ENCODE measurements at regions not wholly inside any gene's neighbourhood (a gene's known extent, or its start where the extent isn't known, plus 50 kb on each side); places are given as distances from the start of the nearest gene placed in this dataset.

GRCh38 chr9:4381744-4382143, 81.9 kb upstream of the GLIS3 start:
- DNase-seq (ENCODE audit: low read depth in 1 of 2, low spot score in 1 of 2), result no peak
- TF ChIP-seq TP53 (CRISPR knock-in tag; IDR thresholded peaks at IDR 0.05) (no peak), E2F6 (IDR thresholded peaks at IDR 0.05; ENCODE audit: borderline replicate concordance, low read depth) (no peak), CBX2 (IDR thresholded peaks at IDR 0.05; ENCODE audit: borderline replicate concordance, low read depth) (no peak), PHF8 (IDR thresholded peaks at IDR 0.05; ENCODE audit: borderline replicate concordance, low read depth) (no peak), ZC3H11A (IDR thresholded peaks at IDR 0.05) (no peak), RARB (CRISPR knock-in tag; IDR thresholded peaks at IDR 0.05) (no peak), NPAS2 (CRISPR knock-in tag; IDR thresholded peaks at IDR 0.05; ENCODE audit: borderline replicate concordance) (no peak), RNF2 (IDR thresholded peaks at IDR 0.05; ENCODE audit: borderline replicate concordance, low read depth) (no peak), POLR2AphosphoS2 (conservative IDR thresholded peaks at IDR 0.05; ENCODE audit: low read length) (no peak), HOXB5 (CRISPR knock-in tag; IDR thresholded peaks at IDR 0.05) (no peak), JUNB (IDR thresholded peaks at IDR 0.05) (no peak), HEYL (CRISPR knock-in tag; IDR thresholded peaks at IDR 0.05) (no peak), FOSL2 (IDR thresholded peaks at IDR 0.05) (no peak), FOSL2 (CRISPR knock-in tag; IDR thresholded peaks at IDR 0.05) (no peak), NR3C1 (IDR thresholded peaks at IDR 0.05) (no peak), HOXB13 (CRISPR knock-in tag; IDR thresholded peaks at IDR 0.05; ENCODE audit: low read depth) (no peak)
- TF ChIP-seq, protein P1, sequence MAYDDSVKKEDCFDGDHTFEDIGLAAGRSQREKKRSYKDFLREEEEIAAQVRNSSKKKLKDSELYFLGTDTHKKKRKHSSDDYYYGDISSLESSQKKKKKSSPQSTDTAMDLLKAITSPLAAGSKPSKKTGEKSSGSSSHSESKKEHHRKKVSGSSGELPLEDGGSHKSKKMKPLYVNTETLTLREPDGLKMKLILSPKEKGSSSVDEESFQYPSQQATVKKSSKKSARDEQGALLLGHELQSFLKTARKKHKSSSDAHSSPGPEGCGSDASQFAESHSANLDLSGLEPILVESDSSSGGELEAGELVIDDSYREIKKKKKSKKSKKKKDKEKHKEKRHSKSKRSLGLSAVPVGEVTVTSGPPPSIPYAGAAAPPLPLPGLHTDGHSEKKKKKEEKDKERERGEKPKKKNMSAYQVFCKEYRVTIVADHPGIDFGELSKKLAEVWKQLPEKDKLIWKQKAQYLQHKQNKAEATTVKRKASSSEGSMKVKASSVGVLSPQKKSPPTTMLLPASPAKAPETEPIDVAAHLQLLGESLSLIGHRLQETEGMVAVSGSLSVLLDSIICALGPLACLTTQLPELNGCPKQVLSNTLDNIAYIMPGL (CRISPR knock-in tag; IDR thresholded peaks at IDR 0.05; ENCODE audit: borderline replicate concordance), result no peak
- H3K27ac ChIP-seq, result no peak overlapping the region
- WGBS (ENCODE audit: missing lambda C conversion rate), result 61% methylated on average over 4 of the region's 4 CpGs
- no peaks in the 10 kb centered on the region for H3K9me3 ChIP-seq
- ChIA-PET CTCF (interaction anchor here (0.7 to 1.5 kb wide), 5 partner anchors 14 to 650 kb away, joined by 3 to 5 read pairs (median 3); no protein-coding TSS in a partner anchor), POLR2A (no interaction called here)
- no peak for FAIRE-seq
- no peak overlapping the region for H3K4me3 ChIP-seq
- H3K4me2 ChIP-seq, result no peak overlapping the region
- ATAC-seq, result peak in 1 of 2 experiments; percentile 32; a peak in 1 of 6 replicates
- no peaks in the 10 kb centered on the region for H3K4me1 ChIP-seq

GRCh38 chr9:4380406-4380805, 80.5 kb upstream of the GLIS3 start:
- H3K4me2 ChIP-seq, result no peak overlapping the region
- 24% methylated on average over 2 of the region's 2 CpGs for WGBS (ENCODE audit: missing lambda C conversion rate)
- DNase-seq (ENCODE audit: low read depth in 1 of 2, low spot score in 1 of 2), result no peak
- no peaks in the 10 kb centered on the region for H3K4me1 ChIP-seq
- POLR2A ChIA-PET, result no interaction called here
- CTCF ChIA-PET, result interaction anchor here (1.4 to 3.0 kb wide), 3 partner anchors 14 to 1523 kb away, joined by 3 to 15 read pairs (median 10); no protein-coding TSS in a partner anchor
- no peak for FAIRE-seq
- H3K27ac ChIP-seq, result no peak overlapping the region
- no peak for ATAC-seq
- TF ChIP-seq FOSL2 (IDR thresholded peaks at IDR 0.05) (no peak), FOSL2 (CRISPR knock-in tag; IDR thresholded peaks at IDR 0.05) (no peak), RCOR1 (IDR thresholded peaks at IDR 0.05; ENCODE audit: low read depth, low read length) (no peak), EHF (CRISPR knock-in tag; IDR thresholded peaks at IDR 0.05) (no peak), RAD21 (conservative IDR thresholded peaks at IDR 0.05 in 1 of 2, IDR thresholded peaks at IDR 0.05 in 1 of 2) (no peak), BHLHE40 (IDR thresholded peaks at IDR 0.05; ENCODE audit: low read depth, low read length) (no peak), TP53 (CRISPR knock-in tag; IDR thresholded peaks at IDR 0.05) (no peak), ESRRA (IDR thresholded peaks at IDR 0.05; ENCODE audit: borderline replicate concordance, low read length) (no peak), EP300 (IDR thresholded peaks at IDR 0.05) (no peak), PHF8 (IDR thresholded peaks at IDR 0.05; ENCODE audit: borderline replicate concordance, low read depth) (no peak), MAFK (IDR thresholded peaks at IDR 0.05; ENCODE audit: partially characterized antibody) (no peak), RARB (CRISPR knock-in tag; IDR thresholded peaks at IDR 0.05) (no peak), RNF2 (IDR thresholded peaks at IDR 0.05; ENCODE audit: borderline replicate concordance, low read depth) (no peak), NPAS2 (CRISPR knock-in tag; IDR thresholded peaks at IDR 0.05; ENCODE audit: borderline replicate concordance) (no peak), FOSB (CRISPR knock-in tag; IDR thresholded peaks at IDR 0.05) (no peak), ZC3H11A (IDR thresholded peaks at IDR 0.05) (no peak), HOXB13 (CRISPR knock-in tag; IDR thresholded peaks at IDR 0.05; ENCODE audit: low read depth) (no peak), CEBPB (IDR thresholded peaks at IDR 0.05) (no peak)
- TF ChIP-seq, protein P2, sequence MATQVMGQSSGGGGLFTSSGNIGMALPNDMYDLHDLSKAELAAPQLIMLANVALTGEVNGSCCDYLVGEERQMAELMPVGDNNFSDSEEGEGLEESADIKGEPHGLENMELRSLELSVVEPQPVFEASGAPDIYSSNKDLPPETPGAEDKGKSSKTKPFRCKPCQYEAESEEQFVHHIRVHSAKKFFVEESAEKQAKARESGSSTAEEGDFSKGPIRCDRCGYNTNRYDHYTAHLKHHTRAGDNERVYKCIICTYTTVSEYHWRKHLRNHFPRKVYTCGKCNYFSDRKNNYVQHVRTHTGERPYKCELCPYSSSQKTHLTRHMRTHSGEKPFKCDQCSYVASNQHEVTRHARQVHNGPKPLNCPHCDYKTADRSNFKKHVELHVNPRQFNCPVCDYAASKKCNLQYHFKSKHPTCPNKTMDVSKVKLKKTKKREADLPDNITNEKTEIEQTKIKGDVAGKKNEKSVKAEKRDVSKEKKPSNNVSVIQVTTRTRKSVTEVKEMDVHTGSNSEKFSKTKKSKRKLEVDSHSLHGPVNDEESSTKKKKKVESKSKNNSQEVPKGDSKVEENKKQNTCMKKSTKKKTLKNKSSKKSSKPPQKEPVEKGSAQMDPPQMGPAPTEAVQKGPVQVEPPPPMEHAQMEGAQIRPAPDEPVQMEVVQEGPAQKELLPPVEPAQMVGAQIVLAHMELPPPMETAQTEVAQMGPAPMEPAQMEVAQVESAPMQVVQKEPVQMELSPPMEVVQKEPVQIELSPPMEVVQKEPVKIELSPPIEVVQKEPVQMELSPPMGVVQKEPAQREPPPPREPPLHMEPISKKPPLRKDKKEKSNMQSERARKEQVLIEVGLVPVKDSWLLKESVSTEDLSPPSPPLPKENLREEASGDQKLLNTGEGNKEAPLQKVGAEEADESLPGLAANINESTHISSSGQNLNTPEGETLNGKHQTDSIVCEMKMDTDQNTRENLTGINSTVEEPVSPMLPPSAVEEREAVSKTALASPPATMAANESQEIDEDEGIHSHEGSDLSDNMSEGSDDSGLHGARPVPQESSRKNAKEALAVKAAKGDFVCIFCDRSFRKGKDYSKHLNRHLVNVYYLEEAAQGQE (IDR thresholded peaks at IDR 0.05), result no peak
- TF ChIP-seq, protein P3, sequence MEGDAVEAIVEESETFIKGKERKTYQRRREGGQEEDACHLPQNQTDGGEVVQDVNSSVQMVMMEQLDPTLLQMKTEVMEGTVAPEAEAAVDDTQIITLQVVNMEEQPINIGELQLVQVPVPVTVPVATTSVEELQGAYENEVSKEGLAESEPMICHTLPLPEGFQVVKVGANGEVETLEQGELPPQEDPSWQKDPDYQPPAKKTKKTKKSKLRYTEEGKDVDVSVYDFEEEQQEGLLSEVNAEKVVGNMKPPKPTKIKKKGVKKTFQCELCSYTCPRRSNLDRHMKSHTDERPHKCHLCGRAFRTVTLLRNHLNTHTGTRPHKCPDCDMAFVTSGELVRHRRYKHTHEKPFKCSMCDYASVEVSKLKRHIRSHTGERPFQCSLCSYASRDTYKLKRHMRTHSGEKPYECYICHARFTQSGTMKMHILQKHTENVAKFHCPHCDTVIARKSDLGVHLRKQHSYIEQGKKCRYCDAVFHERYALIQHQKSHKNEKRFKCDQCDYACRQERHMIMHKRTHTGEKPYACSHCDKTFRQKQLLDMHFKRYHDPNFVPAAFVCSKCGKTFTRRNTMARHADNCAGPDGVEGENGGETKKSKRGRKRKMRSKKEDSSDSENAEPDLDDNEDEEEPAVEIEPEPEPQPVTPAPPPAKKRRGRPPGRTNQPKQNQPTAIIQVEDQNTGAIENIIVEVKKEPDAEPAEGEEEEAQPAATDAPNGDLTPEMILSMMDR (IDR thresholded peaks at IDR 0.05), result no peak
- H3K9me3 ChIP-seq, result no peaks in the 10 kb centered on the region
- H3K4me3 ChIP-seq, result no peak overlapping the region
